Fibroblast of the aortic adventitia (primary cell): ENCODE measurements at regions not wholly inside any gene's neighbourhood (a gene's known extent, or its start where the extent isn't known, plus 50 kb on each side); places are given as distances from the start of the nearest gene placed in this dataset.
"Not testable (repeated sequence)": the region's sequence is repeated elsewhere in the genome, so short reads cannot be mapped to it uniquely, and the experiment has no call there.

ENCODE experiments used
- DNase-seq: peaks from one replicate; pipeline ENCODE4 v3.0.0-alpha.2; 2010; ENCODE audit warnings: low read depth
- H3K4me3 ChIP-seq: 2 replicates; pipeline ENCODE4 v1.5.1; 2011; ENCODE audit warnings: low read depth, mild to moderate bottlenecking, control low read depth, low read length, moderate library complexity
- TF ChIP-seq, protein P1 (sequence below): IDR thresholded peaks from 2 replicates; pipeline ENCODE4 v1.5.1; 2011; ENCODE audit warnings: mild to moderate bottlenecking, low read length, control low read depth, inconsistent platforms; ENCODE audit not compliant: insufficient read depth

DNA sequence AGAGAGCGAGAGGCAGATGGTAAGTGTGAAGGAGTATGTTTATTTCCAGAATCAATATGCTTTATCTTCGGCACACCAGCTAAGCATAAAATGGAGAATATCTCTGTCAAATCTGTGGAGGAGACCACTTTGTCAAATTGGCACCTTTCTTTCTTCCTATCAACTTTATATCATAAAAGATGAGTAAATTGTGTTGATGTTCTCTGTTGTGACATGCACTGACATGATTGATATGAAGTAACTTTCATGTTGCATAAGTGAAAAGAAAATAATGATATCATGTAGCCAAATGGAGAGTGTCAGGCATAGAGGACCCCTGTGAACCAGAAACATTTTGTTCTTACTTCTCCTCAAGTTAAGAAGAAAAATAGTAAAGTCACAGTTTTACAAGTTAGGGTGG lies 753.8 kb downstream of the ZNF385D start:
- H3K4me3 ChIP-seq, result no peak overlapping the region
- TF ChIP-seq, protein P1, sequence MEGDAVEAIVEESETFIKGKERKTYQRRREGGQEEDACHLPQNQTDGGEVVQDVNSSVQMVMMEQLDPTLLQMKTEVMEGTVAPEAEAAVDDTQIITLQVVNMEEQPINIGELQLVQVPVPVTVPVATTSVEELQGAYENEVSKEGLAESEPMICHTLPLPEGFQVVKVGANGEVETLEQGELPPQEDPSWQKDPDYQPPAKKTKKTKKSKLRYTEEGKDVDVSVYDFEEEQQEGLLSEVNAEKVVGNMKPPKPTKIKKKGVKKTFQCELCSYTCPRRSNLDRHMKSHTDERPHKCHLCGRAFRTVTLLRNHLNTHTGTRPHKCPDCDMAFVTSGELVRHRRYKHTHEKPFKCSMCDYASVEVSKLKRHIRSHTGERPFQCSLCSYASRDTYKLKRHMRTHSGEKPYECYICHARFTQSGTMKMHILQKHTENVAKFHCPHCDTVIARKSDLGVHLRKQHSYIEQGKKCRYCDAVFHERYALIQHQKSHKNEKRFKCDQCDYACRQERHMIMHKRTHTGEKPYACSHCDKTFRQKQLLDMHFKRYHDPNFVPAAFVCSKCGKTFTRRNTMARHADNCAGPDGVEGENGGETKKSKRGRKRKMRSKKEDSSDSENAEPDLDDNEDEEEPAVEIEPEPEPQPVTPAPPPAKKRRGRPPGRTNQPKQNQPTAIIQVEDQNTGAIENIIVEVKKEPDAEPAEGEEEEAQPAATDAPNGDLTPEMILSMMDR, result no peak
- no peak for DNase-seq

DNA sequence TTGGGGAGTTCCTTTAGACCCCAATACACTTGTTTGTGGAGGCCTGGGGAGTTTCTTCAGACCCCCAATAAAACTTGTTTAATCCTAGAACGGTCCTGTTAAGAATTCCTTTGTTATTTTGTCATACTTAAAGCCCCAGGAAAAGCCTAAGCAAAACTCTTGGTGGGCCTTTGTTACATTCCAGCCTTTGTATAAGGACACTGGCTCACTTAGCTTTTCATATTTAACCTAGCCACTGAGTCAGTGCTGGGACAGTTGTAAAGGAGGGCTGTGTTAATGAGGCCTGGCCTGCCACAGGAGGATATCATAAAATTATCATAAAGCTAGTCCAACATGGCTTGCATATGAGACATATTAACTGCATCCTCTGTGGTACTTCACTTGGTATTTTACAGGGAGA lies 760.1 kb downstream of the ZNF385D start:
- no peak overlapping the region for H3K4me3 ChIP-seq
- DNase-seq, result no peak
- TF ChIP-seq, protein P1, result no peak

DNA sequence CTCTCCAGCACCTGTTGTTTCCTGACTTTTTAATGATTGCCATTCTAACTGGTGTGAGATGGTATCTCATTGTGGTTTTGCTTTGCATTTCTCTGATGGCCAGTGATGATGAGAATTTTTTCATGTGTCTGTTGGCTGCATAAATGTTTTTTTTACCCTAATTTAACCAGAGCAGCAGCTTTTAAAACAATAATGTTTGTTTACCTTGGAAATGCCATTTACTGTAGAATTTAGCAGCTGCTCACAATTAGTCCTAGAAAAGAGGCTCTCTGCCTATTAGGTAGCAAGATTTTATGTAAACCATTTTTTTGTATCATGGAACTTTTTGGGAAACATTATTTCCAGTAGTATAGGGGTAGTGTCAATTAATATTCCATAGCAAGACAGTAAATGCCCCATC lies 761.4 kb downstream of the ZNF385D start:
- DNase-seq, H3K4me3 ChIP-seq: not testable (repeated sequence)

DNA sequence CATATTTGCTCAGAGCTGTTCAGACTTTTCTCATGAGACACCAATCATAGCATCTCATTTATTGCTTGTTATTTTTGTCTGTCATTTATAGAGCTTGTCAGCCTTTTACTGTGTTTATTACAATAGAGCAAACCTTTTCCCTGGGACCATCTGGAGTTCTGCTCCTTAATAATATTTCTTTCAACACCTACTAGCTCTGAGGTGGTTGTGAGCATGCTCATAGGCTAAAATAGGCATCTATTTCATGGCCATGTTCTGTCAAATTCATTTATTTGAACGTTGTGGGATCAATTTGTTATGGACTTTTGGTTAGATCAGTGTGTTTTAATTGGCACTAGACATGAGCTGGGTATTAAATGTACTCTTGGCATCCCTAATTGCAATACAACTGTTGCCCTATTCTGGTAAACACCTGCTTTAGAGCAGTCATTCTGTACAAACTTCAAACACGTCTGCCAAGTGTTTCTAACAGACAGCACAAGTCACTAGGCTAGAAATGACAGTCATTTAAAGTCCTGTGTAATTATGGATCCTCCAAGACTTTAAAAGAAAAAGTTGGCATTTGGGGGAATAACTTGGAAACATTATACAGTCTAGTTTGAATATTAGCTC lies 766.3 kb downstream of the ZNF385D start:
- no peak overlapping the region for H3K4me3 ChIP-seq
- no peak for DNase-seq
- TF ChIP-seq, protein P1, result no peak

DNA sequence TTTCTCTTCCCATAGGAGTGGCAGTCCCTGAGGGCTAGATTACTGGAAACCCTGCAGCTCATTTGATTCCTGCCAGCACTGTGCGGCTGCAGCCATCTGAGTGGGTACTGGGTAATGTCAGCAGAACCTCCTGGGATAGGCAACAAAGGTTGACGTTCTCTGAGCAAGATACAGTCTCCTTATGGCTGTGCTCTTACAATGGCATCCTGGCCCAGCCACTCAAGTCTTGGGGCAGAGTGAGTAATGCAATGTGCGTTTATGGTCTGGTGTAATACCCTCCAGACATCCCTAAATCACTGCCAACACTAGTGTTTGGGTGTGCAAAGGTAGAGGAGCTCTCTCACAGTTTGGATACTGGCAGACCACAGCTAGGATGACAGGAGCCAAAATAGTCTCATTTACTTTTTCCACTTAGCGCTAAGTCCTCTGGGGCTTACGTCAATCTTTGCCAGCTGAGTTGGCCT lies 775.8 kb downstream of the ZNF385D start:
- no peak overlapping the region for H3K4me3 ChIP-seq
- DNase-seq, result peak; percentile 54

DNA sequence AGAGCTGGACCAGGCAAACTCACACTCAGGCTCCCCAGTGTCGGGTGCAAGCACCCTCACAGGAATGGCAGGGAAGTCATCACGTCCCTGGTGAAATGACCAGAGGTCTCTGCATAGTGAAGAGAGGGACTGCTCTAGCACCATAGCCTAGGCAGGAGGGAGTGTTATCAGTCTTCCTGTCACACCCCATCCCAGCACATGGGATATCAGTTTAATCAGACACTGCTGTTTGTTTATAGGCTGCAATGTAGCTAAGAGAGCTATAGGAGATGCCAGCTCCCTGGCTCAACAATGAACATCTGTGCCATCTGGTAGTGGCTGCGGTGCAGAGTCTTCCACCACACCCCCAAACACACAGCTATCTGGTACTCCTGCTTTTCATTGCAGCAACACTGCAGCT lies 776.6 kb downstream of the ZNF385D start:
- TF ChIP-seq, protein P1, result no peak

More for the DNA sequence above, 775.8 kb downstream of the ZNF385D start:
- TF ChIP-seq, protein P1, result no peak

DNA sequence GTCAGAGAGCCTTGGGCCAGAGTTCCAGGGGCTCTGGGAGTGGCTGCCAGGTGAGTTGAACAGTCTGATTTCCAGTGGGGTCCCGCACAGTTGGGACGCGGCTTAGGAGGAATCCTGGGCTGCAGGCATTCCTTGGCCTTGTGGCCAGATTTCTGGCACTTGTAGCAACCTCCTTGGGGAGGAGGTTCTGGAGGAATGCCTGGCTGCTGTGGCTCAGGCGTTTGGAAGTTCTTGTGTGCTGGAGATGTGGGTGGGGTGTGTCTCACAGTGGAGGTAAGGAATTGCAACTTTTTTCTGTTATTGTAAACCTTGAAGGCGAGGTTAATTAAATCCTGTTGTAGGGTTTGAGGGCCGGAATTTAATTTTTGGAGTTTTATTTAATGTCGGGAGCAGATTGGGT lies 780.2 kb downstream of the ZNF385D start:
- H3K4me3 ChIP-seq, DNase-seq: not testable (repeated sequence)

More for the DNA sequence above, 776.6 kb downstream of the ZNF385D start:
- DNase-seq, result no peak
- H3K4me3 ChIP-seq, result no peak overlapping the region

DNA sequence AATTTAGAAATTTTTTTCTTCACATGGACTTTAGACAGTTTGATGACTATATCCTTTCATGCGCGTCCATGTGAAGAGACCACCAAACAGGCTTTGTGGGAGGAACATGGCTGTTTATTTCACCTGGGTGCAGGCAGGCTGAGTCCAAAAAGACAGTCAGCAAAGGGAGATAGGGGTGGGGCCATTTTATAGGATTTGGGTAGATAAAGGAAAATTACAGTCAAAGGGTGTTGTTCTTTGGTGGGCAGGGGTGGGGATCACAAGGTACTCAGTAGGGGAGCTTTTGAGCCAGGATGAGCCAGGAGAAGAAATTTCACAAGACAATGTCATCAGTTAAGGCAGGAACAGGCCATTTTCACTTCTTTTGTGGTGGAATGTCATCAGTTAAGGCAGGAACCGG lies 781.5 kb upstream of the SGO1 start:
- H3K4me3 ChIP-seq, DNase-seq: not testable (repeated sequence)
